MCF 10A (cell line): ENCODE measurements at regions not wholly inside any gene's neighbourhood (a gene's known extent, or its start where the extent isn't known, plus 50 kb on each side); places are given as distances from the start of the nearest gene placed in this dataset.

Experiments
- BruUV-seq: library from RNA; stranded (reverse); fragments of 400-500 nt; replicated peaks from 2 replicates; lab custom pipeline; 2021; lab: Mats Ljungman, UMichigan
- CTCF ChIA-PET: fragments of 300-600 bp; sonication (Branson Sonifier 250); formaldehyde crosslinking; extraction: SDS; loops from one replicate; lab custom pipeline; 2021; ENCODE audit warnings: antibody characterized with exemption, inconsistent platforms; lab: Yijun Ruan, JAX
- POLR2A ChIA-PET: fragments of 300-600, 350-650 bp; sonication (Branson Sonifier 250); formaldehyde crosslinking; extraction: SDS; loops from one replicate; lab custom pipeline; 2020; ENCODE audit warnings: antibody characterized with exemption, inconsistent platforms; lab: Yijun Ruan, JAX
- DNase-seq: peaks from one replicate; pipeline ENCODE4 v3.0.0-alpha.2; 2018; ENCODE audit not compliant: unreplicated experiment
- H3K27ac Mint-ChIP-seq: one replicate; pipeline ENCODE4 v1.8.0; 2022; ENCODE audit warnings: mild to moderate bottlenecking, low read depth, mixed read lengths; ENCODE audit not compliant: unreplicated experiment
- H3K27me3 Mint-ChIP-seq: one replicate; pipeline ENCODE4 v1.8.0; 2022; ENCODE audit warnings: mixed read lengths; ENCODE audit not compliant: insufficient read depth, unreplicated experiment
- H3K36me3 Mint-ChIP-seq: one replicate; pipeline ENCODE4 v1.8.0; 2022; ENCODE audit warnings: mild to moderate bottlenecking, moderate library complexity, mixed read lengths; ENCODE audit not compliant: insufficient read depth, unreplicated experiment
- H3K4me1 Mint-ChIP-seq: one replicate; pipeline ENCODE4 v1.8.0; 2022; ENCODE audit warnings: mixed read lengths; ENCODE audit not compliant: insufficient read depth, unreplicated experiment
- H3K4me3 Mint-ChIP-seq: one replicate; pipeline ENCODE4 v1.8.0; 2022; ENCODE audit warnings: mild to moderate bottlenecking, moderate library complexity, mixed read lengths; ENCODE audit not compliant: unreplicated experiment
- H3K9me3 Mint-ChIP-seq: one replicate; pipeline ENCODE4 v1.8.0; 2022; ENCODE audit warnings: mixed read lengths; ENCODE audit not compliant: unreplicated experiment
- intact Hi-C: fragments of 100-400 bp; cut with micrococcal nuclease; formaldehyde crosslinking; loops from 2 replicates; pipeline ENCODE4 v1.14.1; 2022
- TF ChIP-seq, protein P1 (sequence below): fragments of 200-600 bp; IDR thresholded peaks from one replicate; pipeline ENCODE4 v1.8.0; 2022; ENCODE audit warnings: antibody characterized with exemption, mild to moderate bottlenecking; ENCODE audit not compliant: unreplicated experiment

DNA sequence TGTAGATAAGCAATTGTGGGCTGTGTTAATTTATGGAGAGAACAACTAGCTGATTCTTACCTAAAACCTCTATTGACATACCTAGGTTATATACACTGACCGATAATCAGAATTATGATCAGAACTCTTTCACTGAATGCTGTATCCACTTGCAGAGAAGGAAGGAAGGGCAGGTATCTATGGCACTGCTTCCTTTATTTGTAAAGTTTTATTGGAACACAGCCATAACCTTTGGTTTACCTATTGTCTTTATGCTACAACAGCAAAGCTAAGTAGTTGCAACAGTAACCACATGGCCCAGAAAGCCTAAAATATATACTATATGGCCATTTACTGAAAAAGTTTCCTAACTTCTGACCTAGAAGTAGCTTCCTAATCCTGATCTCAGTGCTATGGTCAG, 358.9 kb upstream of the ARID1B start:
- Mint-ChIP-seq H3K27me3 (no peaks in the 10 kb centered on the region), H3K36me3 (no peaks in the 10 kb centered on the region), H3K9me3 (no peaks in the 10 kb centered on the region), H3K27ac (no peak overlapping the region), H3K4me1 (peaks cover 16% of the 10 kb centered on the region), H3K4me3 (no peak overlapping the region)
- ChIA-PET POLR2A (interaction anchor here (1.7 kb wide), 1 partner anchor 9 kb away, joined by 8 read pairs; no protein-coding TSS in a partner anchor), CTCF (no interaction called here)
- no TSS peak for BruUV-seq
- TF ChIP-seq, protein P1, sequence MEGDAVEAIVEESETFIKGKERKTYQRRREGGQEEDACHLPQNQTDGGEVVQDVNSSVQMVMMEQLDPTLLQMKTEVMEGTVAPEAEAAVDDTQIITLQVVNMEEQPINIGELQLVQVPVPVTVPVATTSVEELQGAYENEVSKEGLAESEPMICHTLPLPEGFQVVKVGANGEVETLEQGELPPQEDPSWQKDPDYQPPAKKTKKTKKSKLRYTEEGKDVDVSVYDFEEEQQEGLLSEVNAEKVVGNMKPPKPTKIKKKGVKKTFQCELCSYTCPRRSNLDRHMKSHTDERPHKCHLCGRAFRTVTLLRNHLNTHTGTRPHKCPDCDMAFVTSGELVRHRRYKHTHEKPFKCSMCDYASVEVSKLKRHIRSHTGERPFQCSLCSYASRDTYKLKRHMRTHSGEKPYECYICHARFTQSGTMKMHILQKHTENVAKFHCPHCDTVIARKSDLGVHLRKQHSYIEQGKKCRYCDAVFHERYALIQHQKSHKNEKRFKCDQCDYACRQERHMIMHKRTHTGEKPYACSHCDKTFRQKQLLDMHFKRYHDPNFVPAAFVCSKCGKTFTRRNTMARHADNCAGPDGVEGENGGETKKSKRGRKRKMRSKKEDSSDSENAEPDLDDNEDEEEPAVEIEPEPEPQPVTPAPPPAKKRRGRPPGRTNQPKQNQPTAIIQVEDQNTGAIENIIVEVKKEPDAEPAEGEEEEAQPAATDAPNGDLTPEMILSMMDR: no peak
- intact Hi-C loops: no loop called here
- DNase-seq: no peak

- Mint-ChIP-seq H3K27ac (no peak overlapping the region), H3K9me3 (no peaks in the 10 kb centered on the region), H3K27me3 (no peaks in the 10 kb centered on the region), H3K36me3 (no peaks in the 10 kb centered on the region), H3K4me1 (peaks cover 11% of the 10 kb centered on the region), H3K4me3 (no peak overlapping the region)
- DNase-seq: no peak
- TF ChIP-seq, protein P1: no peak
- intact Hi-C loops: no loop called here
- ChIA-PET POLR2A (no interaction called here), CTCF (no interaction called here)
- BruUV-seq: no TSS peak
Measured at GRCh38 chr6:156416391-156416790, 360.8 kb upstream of the ARID1B start.

GRCh38 chr6:156413154-156413553, 364.0 kb upstream of the ARID1B start:
- CTCF ChIA-PET: no interaction called here
- intact Hi-C loops: no loop called here
- peak; percentile 29 for DNase-seq
- no peak overlapping the region for H3K27ac Mint-ChIP-seq
- no TSS peak for BruUV-seq
- no peaks in the 10 kb centered on the region for H3K27me3 Mint-ChIP-seq
- no peaks in the 10 kb centered on the region for H3K9me3 Mint-ChIP-seq
- POLR2A ChIA-PET: no interaction called here
- TF ChIP-seq, protein P1: no peak
- no peaks in the 10 kb centered on the region for H3K4me1 Mint-ChIP-seq
- H3K36me3 Mint-ChIP-seq: no peaks in the 10 kb centered on the region
- no peak overlapping the region for H3K4me3 Mint-ChIP-seq

GRCh38 chr6:156410649-156411048, 366.5 kb upstream of the ARID1B start:
- no peaks in the 10 kb centered on the region for H3K27me3 Mint-ChIP-seq
- no peak overlapping the region for H3K4me3 Mint-ChIP-seq
- ChIA-PET CTCF (interaction anchor here (1.0 kb wide), 1 partner anchor 10 kb away, joined by 4 read pairs; no protein-coding TSS in a partner anchor), POLR2A (no interaction called here)
- H3K36me3 Mint-ChIP-seq: no peaks in the 10 kb centered on the region
- no peak for DNase-seq
- H3K9me3 Mint-ChIP-seq: no peaks in the 10 kb centered on the region
- no TSS peak for BruUV-seq
- H3K4me1 Mint-ChIP-seq: no peaks in the 10 kb centered on the region
- intact Hi-C loops: no loop called here
- no peak overlapping the region for H3K27ac Mint-ChIP-seq
- TF ChIP-seq, protein P1: peak; percentile 35
